ENCODE measurements at regions not wholly inside any gene's neighbourhood (a gene's known extent, or its start where the extent isn't known, plus 50 kb on each side); places are given as distances from the start of the nearest gene placed in this dataset.

DNA sequence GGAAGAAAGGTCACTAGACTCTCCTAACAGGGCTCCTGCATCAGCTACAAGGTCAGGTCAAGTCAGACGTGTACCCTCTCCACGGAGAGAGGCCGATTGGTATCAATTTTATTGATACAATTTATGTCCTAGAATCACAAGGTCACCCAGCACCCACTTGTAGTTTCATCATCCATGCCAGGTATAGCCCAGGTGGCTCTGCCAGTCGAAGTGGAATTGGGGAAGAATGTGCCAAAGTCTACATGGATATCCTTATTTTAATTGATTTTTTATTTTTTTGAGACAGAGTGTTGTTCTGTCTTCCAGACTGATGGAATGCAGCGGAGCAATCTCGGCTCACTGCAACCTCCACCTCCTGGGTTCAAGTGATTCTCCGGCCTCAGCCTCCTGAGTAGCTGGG is 334.1 kb downstream of the SHANK2 start:
- DNase-seq, result no peak

DNA sequence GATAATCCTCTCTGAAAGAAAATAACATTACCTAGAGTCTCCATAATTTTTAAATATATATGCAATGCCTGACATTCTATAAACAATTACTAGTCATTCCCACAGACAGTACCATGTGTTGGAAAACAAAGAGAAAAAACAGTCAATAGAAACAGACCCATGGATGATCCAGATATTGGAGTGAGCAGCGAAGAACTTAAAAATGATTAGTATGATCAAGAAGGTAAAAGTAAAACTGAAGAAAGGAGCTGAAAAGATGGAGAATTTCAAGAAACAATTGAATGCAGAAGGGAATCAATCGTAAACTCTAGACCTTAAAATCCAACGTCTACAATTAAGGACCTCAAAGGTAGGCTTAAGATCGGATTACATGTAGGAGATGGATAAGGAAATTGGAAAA is 330.6 kb downstream of the SHANK2 start:
- no peak for DNase-seq

DNA sequence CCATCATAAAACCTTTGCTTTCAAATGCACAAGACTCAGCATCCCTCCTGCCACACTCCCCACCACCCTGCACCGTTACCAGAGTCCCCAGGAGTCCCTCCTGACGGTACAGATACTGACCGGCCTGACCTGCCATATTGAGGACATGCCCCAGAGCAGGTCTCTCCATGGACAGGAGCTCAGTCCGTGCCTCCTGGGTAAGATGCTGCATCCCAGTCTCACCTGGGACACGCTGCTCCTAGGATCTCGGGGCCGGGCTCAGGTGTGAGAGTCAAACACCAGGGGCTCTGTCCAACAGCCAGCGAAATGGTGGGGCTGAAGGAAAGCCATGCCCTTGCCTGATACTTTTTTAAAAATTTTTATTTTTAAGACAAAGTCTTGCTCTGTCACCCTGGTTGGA is 328.3 kb downstream of the SHANK2 start:
- no peak for DNase-seq

DNA sequence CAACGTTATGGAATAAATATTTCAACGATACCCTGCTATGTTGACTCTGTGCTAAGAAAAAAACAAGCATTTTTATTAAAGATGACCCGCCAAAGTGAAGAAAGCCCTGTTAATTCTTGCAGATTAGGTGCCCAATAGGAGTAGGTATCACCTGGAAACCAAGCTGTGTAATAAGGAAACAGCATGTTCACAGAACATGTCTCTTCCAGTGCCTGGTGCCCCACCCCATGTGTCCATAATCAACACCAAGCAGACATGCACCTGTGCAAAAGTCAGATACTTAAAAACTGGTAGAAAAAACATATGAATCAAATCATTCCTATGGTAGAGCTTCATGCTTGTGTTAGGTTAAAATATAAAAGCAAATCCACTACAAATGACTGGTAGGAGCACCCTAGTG is 327.1 kb downstream of the SHANK2 start:
- DNase-seq, result no peak

DNA sequence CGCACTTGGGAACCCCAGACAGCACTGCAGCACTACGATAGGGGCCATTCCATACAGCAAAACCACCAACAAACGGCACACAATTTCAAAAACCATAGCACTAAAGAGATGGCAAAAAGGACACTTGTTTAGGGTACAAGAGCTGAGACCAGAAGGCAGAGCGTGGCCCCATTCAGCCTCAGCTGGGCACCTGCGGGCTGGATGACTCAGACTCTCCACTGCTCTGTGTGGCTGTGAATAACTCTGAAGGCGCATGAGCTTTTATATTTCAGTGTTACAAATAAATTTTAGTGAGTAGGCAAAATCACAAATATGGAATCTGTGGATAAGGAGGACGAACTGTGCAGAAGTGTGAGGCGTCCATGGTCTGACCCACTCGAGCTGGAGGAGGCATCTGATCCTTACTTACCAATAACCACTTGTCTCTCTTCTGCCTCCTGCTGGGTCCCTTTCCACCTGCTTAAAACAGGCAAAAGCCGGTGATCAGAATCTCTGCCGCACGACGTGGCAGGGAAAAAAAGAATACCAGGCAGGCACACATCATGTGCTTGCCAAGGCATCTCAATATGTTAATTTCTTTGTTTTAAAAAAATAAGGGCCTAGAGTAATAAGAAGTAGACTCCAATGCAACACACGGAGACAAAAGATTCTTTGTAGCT is 325.7 kb downstream of the SHANK2 start:
- DNase-seq, result no peak

DNA sequence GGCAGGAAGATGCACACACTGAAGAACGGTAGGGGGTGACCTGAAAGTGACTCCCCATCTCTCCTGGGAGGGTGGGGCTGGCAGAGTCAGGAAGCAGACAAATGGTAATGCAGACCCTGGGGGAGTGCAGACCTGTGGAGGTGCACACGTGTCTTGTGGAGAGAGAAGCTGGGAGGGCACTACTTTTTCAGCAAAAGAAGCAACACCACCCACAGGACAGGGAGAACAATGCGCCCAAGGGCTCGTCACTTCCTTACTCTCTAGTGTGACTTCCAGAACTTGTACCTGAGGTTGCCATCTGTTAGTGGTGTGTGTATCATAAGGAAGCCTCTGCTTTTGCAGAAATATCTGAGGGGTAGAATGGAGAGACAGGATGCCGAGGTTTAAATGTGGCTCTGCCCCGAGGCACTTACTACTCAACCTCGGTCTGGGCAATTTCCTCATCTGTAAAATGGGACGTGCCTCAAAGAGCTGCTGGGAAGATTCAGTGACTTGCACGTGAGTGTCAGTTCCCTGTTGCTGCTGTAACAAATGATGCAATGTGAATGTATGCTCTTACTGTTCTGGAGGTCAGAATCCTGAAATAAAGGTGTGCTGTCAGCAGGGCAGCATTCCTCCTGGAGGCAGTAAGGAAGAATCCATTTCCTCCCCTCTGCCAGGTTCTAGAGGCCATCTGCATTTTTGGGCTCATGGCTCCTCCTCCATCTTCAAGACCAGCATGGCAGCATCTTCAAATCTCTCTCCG is 323.4 kb downstream of the SHANK2 start:
- no peak for DNase-seq

DNA sequence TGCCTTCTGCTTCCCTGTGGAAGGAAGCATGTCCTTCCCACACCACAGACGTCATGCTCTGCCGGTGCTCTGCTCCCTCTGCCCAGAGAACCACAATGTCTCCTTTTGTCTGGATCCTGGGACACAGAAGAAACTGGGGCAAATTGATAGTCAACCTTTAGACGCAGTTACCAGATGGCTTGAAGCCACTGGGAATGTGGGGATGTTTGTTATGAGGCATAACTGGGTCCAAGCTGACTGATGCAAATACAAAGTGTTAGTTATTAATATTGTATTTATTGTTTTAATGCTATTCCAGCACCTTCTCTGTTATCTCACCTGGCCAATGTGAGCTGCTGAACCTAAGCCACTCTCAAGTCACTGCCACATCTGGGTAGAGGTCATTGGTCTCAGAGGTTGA is 322.2 kb downstream of the SHANK2 start:
- DNase-seq, result no peak

DNA sequence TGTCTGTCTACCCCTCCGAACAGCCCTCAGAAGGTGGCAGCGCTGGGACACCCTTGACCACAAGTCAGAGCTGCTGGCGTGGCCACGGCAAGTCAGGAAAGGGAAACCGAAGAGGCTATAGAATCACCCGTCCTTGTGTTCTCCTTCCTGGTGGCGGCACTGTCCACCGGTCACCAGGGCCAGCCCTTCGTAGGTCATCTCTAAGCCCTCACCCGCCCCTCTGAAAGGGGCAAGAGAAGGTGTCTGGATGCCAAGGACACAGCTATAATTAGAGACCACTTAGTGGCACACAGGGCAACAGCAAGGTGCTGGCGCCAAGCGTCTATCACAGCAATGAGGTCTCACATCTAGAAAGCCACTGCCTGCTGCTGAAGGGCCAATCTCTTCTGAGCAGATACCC is 320.9 kb downstream of the SHANK2 start:
- no peak for DNase-seq

DNA sequence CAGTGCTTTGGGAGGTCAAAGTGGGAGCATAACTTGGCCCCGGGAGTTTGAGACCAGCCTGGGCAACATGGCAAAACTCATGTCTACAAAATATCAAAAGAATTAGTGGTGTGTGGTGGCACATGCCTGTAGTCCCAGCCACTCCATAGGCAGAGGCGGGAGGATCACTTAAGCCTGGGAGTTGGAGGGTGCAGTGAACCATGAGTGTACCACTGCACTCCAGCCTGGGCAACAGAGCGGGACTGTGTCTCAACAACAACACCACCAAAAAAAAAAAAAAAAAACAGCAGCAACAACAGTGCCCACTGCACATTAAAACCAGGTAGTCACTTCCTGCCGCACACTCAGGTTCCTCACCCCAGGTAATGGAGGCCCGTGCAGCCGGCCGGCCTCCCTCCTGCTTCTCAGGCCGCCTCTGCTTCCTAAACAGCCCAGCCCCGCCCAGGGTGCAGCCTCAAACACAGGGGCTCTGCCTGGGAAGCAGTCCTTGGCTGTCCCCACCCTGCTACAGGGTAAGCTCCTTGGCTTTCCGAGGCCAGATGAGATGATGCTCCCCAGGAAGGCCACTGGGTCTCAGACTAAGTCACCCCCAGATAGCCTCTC is 318.3 kb downstream of the SHANK2 start:
- DNase-seq, result no peak

DNA sequence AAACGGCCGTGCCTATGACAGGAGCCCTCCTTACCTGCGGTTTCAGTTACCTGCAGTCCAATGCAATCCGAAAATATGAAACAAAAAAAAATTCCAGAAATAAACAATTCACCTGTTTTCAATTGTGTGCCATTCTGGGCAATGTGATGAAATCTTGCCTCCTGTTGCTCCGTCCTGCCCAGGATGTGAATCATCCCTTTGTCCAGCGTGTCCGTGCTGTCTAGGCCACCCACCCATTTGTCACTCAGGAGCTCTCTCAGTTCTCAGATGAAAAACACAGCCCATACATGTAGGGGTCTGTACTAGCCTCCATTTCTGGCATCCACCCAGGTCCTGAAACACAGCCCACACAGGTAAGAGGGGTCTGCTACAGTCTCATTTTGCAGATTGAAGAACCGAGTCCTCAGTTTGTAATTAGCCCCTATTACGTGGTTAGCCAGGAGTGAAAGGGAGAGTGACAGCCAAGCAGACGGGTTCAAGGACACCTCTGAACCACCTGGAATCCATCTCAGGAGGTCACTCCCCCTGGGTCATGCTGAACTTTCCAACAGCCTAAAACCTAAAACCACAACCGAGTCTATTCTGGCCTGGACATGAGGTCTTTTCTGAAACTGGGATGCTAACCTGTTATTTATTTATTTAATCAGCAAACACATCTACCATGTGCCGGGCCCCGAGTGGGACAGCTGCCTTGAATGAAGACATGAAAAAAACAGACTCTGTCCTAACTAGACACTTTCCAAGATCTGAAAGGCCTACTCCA is 317.2 kb downstream of the SHANK2 start:
- DNase-seq, result no peak

DNA sequence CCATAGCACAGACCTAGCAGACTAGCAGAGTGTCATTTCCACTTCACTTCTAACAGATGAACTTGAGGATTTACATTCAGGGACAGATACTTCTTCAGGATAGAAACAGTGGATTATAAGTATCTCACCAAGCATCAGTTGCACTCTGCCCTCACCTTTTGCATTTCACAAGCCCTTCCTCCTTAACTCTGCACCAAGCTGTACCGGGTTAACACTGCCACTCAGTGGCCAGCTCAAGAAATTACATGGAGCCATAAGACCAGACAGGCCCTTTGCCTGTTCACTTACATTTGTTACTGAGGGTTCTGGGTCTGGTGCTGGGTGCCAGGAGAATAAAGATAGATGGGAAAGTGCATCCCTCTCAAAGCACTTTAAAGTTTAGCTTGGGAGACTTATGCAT is 309.8 kb downstream of the SHANK2 start:
- no peak for DNase-seq

DNA sequence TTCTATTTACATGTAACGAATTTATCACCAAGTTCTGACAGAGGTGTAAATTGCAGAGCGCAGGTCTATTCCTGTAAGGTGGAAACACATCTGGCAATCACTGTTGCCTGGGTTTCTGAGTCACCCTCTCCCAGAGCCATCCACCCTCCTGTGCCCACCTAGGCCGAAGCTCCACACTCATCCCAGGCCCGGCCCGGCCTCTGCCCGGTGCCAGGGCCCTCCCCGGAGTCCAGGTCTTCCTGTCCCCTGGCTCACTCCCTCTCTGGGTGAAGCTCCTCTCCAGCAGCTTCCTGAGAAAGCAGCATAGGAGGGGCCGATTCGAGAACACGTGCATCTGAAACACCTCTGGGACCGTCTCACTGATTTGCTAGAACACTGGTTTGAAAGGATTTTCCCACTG is 308.2 kb downstream of the SHANK2 start:
- no peak for DNase-seq

DNA sequence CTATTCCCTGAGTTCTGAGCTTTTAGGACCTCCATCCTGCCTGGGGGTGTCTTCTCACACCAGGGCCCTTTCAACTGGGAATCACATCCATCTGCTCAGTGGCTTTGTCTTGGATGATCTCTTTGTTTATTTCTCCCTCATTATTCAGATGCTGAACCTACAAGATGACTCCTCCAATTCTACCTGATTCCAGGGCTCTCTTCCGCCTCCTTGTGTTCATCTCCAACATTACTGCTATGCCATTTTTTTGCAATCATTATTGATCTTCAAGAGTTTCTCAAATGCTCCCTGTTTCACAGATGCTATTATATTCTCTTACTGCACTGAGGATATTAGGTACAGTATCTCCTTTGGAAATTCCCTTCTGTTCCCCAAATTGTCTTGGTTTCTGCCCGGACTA is 307.7 kb downstream of the SHANK2 start:
- no peak for DNase-seq

DNA sequence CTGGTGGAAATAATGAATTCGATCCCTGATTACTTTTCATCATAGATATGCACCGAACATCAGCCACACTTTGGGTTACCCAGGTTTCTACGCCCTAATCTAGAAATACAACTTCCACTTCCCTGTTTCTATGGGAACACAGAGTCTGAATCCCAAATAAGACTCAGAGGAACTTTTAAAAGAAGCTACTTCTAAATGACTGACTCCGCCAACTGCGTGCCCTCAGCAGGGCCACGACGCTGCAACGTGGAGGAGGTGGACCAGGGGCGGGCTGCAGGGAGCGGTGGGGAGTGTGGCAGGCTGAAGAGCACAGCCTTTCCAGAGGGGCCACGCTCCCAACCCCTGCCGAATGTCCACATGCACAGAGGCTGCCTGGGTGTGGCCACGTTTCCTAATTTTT is 304.0 kb downstream of the SHANK2 start:
- no peak for DNase-seq

DNA sequence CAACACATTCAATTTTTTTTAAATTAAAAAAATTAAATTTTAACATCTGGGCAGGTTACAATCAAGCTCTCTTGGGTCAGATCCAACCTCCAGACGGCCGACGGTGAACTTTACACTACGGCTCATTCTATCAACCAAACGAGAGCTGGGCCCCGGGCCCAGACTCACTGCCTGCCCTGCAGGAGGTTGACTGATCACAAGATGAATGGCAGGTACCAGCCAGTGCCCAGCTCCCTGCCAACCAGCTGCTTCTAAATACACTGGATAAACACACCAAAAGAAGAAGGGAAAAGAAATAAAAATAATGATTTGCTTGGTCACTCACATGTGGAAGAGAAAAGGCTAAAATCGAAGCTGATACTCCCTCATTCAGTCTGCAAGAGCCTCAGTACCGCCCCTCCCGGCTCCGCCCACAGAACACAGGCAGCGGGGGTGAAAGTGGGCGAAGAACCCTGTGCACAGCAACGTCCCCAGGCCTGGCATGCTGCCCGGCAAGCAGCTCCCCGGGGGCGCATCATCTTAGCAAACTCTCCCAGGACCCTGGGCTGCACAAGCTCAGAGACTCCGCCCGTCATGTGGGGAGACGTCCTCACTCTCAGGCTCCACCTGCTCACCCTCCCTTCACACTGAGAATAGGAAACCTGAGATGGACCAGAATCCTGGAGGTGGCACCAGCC is 303.4 kb downstream of the SHANK2 start:
- DNase-seq, result no peak

DNA sequence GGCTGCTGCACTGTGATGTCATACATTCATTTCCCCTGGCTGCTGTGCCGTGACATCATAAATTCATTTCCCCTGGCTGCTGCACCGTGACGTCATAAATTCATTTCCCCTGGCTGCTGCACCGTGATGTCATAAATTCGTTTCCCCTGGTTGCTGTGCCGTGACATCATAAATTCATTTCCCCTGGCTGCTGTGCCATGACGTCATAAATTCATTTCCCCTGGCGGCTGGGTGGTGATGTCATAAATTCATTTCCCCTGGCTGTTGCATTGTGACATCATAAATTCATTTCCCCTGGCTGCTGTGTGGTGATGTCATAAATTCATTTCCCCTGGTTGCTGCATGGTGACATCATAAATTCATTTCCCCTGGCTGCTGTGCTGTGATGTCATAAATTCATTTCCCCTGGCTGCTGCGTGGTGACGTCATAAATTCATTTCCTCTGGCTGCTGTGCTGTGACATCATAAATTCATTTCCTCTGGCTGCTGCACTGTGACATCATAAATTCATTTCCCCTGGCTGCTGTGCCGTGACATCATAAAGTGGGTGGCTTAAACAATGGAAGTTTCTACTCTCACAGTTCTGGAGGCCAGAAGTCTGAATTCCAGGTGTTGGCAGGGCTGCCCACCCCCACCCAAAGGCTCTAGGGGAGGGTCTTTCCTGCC is 301.1 kb downstream of the SHANK2 start:
- DNase-seq, result no peak

DNA sequence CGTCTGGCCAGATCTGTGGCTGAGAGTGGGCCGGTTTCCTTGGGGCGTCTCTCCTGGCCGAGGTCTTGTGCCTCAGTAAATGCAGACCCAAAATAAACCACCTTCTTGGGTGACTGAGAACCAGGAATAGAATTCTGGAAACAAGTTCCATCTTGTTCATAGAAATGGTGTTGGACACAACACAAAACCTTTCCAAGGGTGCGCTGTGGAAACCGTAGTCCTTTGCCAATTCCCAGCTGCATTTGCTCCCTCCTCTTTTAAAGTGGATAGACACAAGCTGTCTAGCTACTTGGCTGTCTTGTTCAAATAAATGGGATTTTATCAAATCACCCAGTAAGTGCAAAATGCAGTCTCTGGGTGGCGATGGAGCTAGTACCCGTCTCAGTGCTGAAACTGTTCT is 300.2 kb downstream of the SHANK2 start:
- no peak for DNase-seq

DNA sequence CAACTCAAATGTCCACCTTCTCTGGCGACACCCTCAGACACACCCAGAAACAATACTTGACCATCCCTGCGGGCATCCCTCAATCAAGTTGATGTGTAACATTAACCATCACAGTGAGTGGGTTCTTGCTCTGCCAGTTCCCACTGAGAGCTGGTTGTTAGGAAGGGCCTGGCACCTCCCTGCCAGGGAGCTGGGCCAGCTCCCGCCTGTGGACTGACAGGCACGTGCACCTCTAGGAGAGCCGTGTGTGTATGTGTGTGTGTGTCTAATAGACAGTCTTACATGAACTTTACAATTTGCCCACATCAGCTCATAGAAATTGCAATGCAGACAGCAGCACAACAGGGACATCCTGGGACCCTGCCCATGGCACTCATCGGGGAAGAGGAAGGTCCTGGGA is 298.7 kb downstream of the SHANK2 start:
- no peak for DNase-seq

DNA sequence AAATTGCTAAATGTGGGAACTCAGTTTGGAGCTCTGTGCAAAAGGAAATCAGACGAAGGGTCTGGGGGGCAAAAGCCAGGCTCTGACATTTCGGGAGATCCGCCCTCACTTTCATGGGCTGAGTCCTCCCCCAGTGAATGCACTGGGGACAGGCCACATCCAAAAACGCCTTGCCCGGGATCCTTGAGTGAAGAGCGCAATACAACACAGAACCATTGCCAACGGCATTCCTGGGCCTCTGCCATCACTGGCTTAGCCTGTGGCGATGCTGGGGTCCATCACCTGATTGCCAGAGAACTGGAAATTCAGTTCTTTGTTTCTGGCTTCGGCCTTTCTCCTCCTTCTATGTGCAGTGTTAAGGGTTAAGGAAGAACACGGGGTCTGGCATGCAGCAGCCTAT is 297.9 kb downstream of the SHANK2 start:
- no peak for DNase-seq
